ENCODE measurements at regions not wholly inside any gene's neighbourhood (a gene's known extent, or its start where the extent isn't known, plus 50 kb on each side); places are given as distances from the start of the nearest gene placed in this dataset.
A peak's percentile ranks its signal among the peaks of the same experiment; 100 is the strongest.
"Not testable (repeated sequence)": the region's sequence is repeated elsewhere in the genome, so short reads cannot be mapped to it uniquely, and the experiment has no call there.

DNA sequence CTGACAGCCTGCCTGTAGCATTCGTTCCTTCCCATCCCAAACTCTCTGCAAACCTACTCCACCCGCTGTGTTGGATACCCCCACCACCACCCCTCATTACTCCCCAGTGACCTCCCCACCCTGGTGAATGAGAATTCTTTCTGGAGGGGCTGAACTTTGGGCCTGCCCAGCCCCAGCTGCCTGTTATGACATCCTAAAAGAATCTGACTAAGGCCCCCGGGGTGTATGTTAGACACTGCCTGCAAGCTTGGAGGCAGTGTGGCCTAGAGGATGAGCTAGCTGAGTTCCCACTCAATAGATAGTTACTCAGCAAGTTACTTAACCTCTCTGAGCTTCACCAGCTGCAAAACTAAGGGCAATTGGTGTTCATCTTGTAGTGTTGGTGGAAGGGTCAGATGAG lies 110.2 kb upstream of the FGGY start:
- DNase-seq = no peak

GRCh38 chr1:59188413-59189213 lies 108.3 kb upstream of the FGGY start:
- DNase-seq = no peak

DNA sequence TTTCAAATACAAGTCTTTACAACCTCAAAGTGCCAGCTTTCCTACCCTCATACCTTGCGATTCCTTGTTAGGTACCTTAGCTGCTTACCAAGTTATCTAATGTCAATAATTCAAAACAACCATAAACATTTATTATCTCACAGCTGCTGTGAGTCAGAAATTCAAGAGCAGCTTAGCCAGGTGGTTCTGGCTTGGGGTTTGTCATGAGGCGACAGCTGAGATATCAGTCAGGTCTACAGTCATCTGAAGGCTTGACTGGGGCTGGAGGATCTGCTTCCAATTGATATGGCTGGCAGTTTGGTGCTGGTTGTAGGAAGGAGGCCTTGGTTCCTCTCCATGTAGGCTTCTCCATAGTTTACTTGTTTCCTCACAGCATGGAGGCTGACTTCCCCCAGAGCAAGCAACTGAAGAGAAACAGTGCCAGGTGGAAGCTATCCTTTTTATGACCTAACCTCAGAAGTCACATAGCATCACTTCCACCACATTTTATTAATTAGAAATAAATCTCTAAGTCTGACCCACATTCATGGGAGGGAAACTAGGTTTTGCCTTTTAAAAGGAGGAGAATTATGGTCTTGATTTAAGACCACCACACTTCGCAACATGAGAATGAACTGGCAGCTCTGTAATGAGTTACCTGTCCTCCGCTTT lies 103.3 kb upstream of the FGGY start:
- DNase-seq = no peak

DNA sequence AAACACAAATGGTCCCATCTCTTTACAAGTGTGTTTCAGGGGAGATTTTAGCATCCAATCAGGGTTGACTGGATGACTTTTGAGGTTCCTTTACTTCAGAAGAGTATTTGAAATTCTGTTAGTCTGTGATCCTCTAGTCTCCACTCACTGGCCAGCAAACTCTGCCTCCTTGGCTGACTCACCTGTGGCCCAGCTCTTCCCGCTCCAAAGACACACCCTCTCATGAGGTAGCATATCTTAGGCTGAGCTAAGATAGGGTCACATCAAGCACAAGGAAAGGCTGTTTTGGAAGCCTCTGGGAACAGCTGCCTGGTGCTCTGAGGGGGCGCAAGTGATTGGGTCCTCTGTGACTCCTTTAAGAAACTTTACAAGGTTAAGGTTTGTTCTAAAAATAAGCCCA lies 102.3 kb upstream of the FGGY start:
- DNase-seq = no peak

GRCh38 chr1:59195151-59195550 lies 101.7 kb upstream of the FGGY start:
- DNase-seq = no peak

DNA sequence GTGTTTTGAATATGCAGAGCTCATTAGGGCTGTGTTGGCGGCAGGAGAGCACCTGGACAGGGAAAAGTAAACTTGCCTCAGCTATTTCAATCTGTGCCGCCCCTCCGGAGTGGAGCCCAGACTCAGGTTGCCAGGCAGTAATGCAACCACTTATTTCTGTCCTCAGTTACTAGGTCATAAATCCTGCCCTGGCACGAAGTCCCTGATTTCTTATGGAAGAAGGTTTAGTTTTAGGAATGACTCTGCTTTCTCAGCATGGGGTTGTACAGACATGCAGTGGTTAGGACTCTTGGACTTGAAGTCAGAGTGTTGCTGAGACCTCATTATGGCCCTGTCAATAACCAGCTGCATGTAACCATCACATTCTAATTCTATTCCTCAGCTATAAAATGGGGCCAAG lies 98.3 kb upstream of the FGGY start:
- DNase-seq = no peak

- DNase-seq = no peak
These were observed 97.7 kb upstream of the FGGY start for GRCh38 chr1:59199147-59199546.

- DNase-seq = peak; percentile 88
These were observed 97.0 kb upstream of the FGGY start for GRCh38 chr1:59199719-59200376.

DNA sequence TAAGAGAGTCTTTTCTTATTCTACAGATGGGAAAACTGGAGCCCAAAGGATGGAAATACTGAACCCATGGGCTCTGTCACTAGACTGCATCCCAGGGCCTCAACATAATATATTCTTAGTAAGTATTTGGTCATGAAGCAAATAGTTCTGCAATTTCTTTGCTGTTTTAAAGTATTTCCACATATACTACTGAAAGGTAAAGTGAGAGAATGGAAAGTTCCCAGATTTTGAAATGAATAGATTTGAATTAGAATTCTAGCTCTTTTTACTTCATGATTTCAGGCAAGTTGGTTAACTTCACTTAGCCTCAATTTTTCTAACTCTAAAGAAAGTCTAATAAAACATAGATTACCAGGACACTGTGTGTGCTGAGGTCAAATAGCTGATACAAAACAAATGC lies 95.6 kb upstream of the FGGY start:
- DNase-seq = no peak

DNA sequence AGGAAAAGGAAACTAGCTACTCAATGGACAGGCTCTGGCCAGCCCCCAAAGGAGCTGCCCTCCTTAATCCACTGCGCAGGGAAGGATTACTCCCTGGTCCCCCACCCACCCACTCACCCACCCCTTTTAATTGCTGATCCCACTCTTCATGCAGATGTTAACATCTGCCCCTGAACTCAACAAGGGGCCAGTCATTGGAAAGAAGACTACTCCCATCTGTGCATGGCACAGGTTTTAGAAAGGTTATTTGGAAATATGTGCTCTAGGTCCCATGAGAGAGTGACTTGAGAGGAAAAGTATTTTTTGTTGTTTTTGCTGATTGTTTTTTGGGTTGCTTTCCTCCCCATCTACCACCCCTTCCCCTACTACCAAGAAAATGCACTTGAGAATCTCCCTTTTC lies 94.4 kb upstream of the FGGY start:
- no peak for DNase-seq

GRCh38 chr1:59204001-59204400 lies 92.9 kb upstream of the FGGY start:
- no peak for DNase-seq

GRCh38 chr1:59206616-59207015 lies 90.3 kb upstream of the FGGY start:
- DNase-seq = not testable (repeated sequence)

DNA sequence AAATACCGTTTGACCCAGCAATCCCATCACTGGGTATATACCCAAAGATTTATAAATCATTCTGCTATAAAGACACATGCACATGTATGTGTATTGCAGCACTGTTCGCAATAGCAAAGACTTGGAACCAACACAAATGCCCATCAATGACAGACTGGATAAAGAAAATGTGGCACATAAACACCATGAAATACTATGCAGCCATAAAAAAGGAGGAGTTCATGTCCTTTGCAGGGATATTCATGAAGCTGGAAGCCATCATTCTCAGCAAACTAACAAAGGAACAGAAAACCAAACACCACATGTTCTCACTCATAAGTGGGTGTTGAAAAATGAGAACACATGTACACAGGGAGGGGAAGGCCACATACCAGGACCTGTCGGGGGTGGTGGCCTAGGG lies 86.5 kb upstream of the FGGY start:
- not testable (repeated sequence) for DNase-seq

GRCh38 chr1:59212706-59213105 lies 84.2 kb upstream of the FGGY start:
- no peak for DNase-seq

DNA sequence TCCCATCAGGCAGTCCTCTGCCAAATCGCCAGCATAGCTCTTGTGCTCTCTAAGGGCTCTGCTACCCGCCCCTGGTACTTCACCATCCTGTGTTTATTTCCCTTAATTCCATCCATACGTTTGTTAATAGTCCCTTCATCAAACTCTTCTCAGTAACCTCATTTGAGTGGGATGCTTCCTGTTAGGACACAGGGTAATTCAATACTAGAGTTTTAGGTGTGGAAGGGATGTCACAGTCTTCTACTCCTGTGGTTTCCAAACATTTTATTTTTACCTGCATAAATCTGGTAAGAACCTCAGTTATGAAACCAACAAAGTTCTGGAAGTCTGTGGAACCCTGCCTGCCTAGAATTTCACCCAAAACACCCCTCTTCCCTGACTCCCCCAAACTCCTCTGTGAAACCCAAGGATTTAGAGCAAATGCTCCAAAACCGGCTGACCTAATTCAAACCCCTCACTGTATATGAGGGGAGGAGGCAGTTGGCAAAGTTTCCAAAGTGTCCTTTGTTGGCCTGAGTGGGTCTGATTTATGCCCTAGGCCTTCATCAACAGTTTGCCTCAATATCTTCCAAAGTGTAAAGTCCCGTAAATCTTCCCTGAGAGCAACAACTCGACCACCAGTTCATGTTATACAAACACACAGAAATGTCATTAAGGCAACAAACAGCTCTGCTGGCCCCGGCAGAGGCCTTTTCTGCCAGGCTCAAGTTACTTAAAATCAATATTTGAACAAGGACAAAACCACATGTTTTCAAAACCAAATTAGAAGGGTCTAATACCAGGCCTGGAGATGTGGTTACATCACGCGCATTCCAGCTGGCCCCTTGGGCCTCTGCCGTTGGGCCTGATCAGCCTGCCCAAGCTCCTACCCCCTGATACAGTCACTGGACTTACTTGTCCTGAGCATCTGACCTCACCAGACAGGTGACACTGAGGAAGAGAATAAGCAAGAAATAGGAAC lies 82.4 kb upstream of the FGGY start:
- DNase-seq = peak; percentile 80

- no peak for DNase-seq
These were observed 81.1 kb upstream of the FGGY start for GRCh38 chr1:59215766-59216291.

DNA sequence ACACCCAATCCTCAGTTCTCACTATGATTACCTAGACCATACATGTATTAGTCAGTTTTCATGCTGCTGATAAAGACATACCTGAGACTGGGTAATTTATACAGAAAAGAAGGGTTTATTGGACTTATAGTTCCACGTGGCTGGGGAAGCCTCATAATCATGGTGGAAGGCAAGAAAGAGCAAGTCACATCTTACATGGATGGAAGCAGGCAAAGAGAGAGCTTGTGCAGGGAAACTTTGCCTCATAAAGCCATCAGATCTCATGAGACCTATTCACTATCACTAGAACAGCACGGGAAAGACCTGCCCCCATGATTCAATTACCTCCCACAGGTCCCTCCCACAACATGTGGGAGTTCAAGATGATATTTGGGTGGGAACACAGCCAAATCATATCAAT lies 79.5 kb upstream of the FGGY start:
- not testable (repeated sequence) for DNase-seq

DNA sequence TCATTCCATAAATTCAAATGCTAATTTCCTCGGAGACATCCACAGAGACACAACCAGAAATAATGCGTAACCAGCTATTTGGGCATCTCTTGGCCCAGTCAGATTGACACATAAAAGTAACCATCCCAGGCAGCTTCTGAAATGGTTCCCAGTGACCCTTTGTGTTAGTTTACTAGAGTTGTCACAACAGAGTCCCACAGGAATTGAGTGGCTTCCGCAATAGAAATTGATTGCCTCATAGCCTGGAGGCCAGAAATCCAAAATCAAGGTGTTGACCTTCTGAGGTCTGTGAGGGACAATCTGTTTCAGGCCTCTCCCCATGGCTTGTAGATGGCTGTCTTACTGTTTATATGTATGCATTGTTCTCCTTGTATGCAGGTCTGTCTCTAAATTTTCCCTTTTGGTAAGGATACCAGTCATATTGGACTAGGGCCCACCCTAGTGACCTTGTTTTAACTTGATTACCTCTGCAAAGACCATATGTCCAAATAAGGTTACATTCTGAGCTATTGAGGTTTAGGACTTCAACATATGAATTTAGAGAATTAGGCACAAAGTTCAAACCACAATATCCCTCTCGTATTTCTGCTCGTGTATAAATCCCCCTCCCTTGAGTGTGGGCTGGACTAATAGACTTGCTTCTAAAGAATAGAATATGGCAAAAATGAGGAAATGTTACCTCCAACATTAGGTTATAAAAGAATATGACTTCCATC lies 78.2 kb upstream of the FGGY start:
- DNase-seq = no peak

GRCh38 chr1:59219916-59220315 lies 77.0 kb upstream of the FGGY start:
- no peak for DNase-seq

DNA sequence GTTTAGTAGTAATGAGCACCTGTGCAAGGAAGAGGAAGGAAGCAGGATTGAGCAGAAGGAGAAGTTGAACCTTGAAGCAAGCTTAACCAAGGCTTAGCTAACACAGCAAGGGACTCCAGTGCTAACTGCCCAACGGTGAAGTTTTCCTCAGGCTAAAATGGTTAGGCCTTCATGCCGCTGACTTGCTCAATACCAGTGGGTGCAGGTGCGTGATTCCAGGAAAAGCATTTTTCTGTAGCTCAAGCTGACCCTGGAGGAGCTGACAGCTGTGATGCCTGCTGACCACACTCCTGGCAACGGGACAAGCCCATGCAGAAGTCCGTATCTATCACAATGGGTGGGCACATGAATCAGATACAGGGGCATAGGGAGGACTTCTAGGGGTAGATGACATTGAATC lies 76.5 kb upstream of the FGGY start:
- DNase-seq = no peak

- DNase-seq = no peak
These were observed 73.7 kb upstream of the FGGY start for GRCh38 chr1:59223198-59223597.

All from NCI-H774 (cell line).